ENCODE measurements at regions not wholly inside any gene's neighbourhood (a gene's known extent, or its start where the extent isn't known, plus 50 kb on each side); places are given as distances from the start of the nearest gene placed in this dataset.

DNA sequence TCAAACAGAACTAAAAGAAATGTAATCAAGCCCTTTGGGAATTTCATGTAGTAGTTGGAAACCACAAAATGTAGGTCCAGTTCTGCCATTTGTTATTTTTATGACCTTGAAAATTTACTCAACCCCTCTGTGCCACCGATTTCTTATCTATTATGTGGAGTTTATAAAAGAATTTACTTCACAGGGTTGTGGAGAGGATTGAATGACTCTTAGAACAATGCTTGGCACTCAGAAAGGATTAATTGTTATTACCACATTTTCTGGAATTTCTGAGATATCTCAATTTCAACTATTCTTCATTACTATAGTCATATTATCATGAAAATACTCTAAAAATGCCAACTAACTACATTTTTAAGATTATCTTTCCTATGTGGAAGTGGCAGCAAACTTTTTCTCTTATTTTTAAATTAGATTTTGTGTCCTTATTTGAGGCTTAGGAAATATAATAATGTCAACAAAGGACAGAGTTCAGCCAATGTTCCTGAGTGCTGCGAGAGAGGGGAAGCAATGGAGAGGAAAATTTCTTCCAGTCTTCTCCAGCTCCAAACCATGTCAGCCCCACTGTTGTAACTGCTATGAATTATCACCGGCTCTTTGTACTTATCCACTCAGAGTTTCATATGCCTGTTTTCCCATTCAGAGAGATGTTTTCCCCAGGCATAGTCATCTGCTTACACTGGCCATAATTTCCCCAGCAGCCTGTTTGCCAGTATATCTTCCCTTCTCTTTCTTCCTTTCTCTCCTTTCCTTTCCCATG is 525.6 kb downstream of the SPATA31D1 start:
- TF ChIP-seq, protein P1, sequence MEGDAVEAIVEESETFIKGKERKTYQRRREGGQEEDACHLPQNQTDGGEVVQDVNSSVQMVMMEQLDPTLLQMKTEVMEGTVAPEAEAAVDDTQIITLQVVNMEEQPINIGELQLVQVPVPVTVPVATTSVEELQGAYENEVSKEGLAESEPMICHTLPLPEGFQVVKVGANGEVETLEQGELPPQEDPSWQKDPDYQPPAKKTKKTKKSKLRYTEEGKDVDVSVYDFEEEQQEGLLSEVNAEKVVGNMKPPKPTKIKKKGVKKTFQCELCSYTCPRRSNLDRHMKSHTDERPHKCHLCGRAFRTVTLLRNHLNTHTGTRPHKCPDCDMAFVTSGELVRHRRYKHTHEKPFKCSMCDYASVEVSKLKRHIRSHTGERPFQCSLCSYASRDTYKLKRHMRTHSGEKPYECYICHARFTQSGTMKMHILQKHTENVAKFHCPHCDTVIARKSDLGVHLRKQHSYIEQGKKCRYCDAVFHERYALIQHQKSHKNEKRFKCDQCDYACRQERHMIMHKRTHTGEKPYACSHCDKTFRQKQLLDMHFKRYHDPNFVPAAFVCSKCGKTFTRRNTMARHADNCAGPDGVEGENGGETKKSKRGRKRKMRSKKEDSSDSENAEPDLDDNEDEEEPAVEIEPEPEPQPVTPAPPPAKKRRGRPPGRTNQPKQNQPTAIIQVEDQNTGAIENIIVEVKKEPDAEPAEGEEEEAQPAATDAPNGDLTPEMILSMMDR (IDR thresholded peaks at IDR 0.05; ENCODE audit: insufficient read depth, low read length, poor library complexity, severe bottlenecking): no peak
- TF ChIP-seq EZH2phosphoT487 (conservative IDR thresholded peaks at IDR 0.05; ENCODE audit: low read length): no peak
